SK-N-SH treated with all-trans-retinoic acid at 6 μM for 48 hours (cell line): ENCODE measurements at regions not wholly inside any gene's neighbourhood (a gene's known extent, or its start where the extent isn't known, plus 50 kb on each side); places are given as distances from the start of the nearest gene placed in this dataset.
"Not testable (repeated sequence)": the region's sequence is repeated elsewhere in the genome, so short reads cannot be mapped to it uniquely, and the experiment has no call there.

Experiments used
- ATAC-seq: fragments of 200-7000 bp; cut with Tn5 transposase; 3 replicates; pipeline ENCODE4 v1.9.1; 2020; ENCODE audit warnings: mild to moderate bottlenecking, moderate library complexity
- ARNTL ChIP-seq: fragments of 450-650 bp; formaldehyde crosslinking; IDR thresholded peaks from 2 replicates; pipeline ENCODE4 v1.5.0; 2020; ENCODE audit warnings: low read depth, mild to moderate bottlenecking, moderate library complexity, borderline replicate concordance
- CREB5 ChIP-seq: fragments of 250-450 bp; sonication (Bioruptor Pico); IDR thresholded peaks from 2 replicates; pipeline ENCODE4 v1.5.1; 2020; ENCODE audit warnings: low read depth, mild to moderate bottlenecking, moderate library complexity
- CSDC2 ChIP-seq: fragments of 250-450 bp; sonication (Bioruptor Pico); IDR thresholded peaks from 2 replicates; pipeline ENCODE4 v1.5.0; 2020; ENCODE audit warnings: mild to moderate bottlenecking, moderate library complexity
- CSRNP3 ChIP-seq: fragments of 250-450 bp; sonication (Bioruptor Pico); IDR thresholded peaks from 2 replicates; pipeline ENCODE4 v1.5.1; 2021; ENCODE audit warnings: mild to moderate bottlenecking, moderate library complexity
- ESRRG ChIP-seq: fragments of 250-450 bp; sonication (Bioruptor Pico); IDR thresholded peaks from 2 replicates; pipeline ENCODE4 v1.6.1; 2021; ENCODE audit warnings: mild to moderate bottlenecking
- GLIS3 ChIP-seq: fragments of 250-450 bp; sonication (Bioruptor Pico); IDR thresholded peaks from 2 replicates; pipeline ENCODE4 v1.5.0; 2020; ENCODE audit warnings: mild to moderate bottlenecking, moderate library complexity
- ISL1 ChIP-seq: fragments of 250-450 bp; sonication (Bioruptor Pico); IDR thresholded peaks from 2 replicates; pipeline ENCODE4 v2.1.2; 2022; ENCODE audit warnings: mild to moderate bottlenecking, moderate library complexity
- OSR1 ChIP-seq: fragments of 250-450 bp; sonication (Bioruptor Pico); IDR thresholded peaks from 2 replicates; pipeline ENCODE4 v1.8.0; 2022; ENCODE audit warnings: moderate library complexity, mild to moderate bottlenecking, inconsistent platforms
- PATZ1 ChIP-seq: fragments of 250-450 bp; sonication (Bioruptor Pico); IDR thresholded peaks from 2 replicates; pipeline ENCODE4 v1.8.0; 2020; ENCODE audit warnings: mild to moderate bottlenecking, moderate library complexity, borderline replicate concordance
- POU6F1 ChIP-seq: fragments of 250-450 bp; sonication (Bioruptor Pico); IDR thresholded peaks from 2 replicates; pipeline ENCODE4 v1.8.0; 2021; ENCODE audit warnings: low read depth, mild to moderate bottlenecking, moderate library complexity, borderline replicate concordance
- RARB ChIP-seq: fragments of 250-450 bp; sonication (Bioruptor Pico); IDR thresholded peaks from 2 replicates; pipeline ENCODE4 v1.8.0; 2021; ENCODE audit warnings: mild to moderate bottlenecking, moderate library complexity
- SNAI2 ChIP-seq: fragments of 250-450 bp; sonication (Bioruptor Pico); IDR thresholded peaks from 2 replicates; pipeline ENCODE4 v1.5.0; 2020; ENCODE audit warnings: mild to moderate bottlenecking, moderate library complexity
- TCF4 ChIP-seq: fragments of 250-450 bp; sonication (Bioruptor Pico); IDR thresholded peaks from 2 replicates; pipeline ENCODE4 v1.8.0; 2021; ENCODE audit warnings: mild to moderate bottlenecking, moderate library complexity, borderline replicate concordance
- TOX ChIP-seq: fragments of 250-450 bp; sonication (Bioruptor Pico); IDR thresholded peaks from 2 replicates; pipeline ENCODE4 v1.8.0; 2021; ENCODE audit warnings: mild to moderate bottlenecking, moderate library complexity, borderline replicate concordance
- TSHZ2 ChIP-seq: fragments of 250-450 bp; sonication (Bioruptor Pico); IDR thresholded peaks from 2 replicates; pipeline ENCODE4 v1.5.0; 2020; ENCODE audit warnings: mild to moderate bottlenecking, moderate library complexity
- ZC3H10 ChIP-seq: fragments of 250-450 bp; sonication (Bioruptor Pico); IDR thresholded peaks from 2 replicates; pipeline ENCODE4 v1.5.1; 2021; ENCODE audit warnings: mild to moderate bottlenecking, moderate library complexity
- ZFP3 ChIP-seq: fragments of 250-450 bp; sonication (Bioruptor Pico); IDR thresholded peaks from 2 replicates; pipeline ENCODE4 v1.5.0; 2020; ENCODE audit warnings: mild to moderate bottlenecking, moderate library complexity
- ZFP30 ChIP-seq: fragments of 450-650 bp; formaldehyde crosslinking; IDR thresholded peaks from 2 replicates; pipeline ENCODE4 v1.5.0; 2022; ENCODE audit warnings: mild to moderate bottlenecking, moderate library complexity
- ZNF565 ChIP-seq: fragments of 450-650 bp; formaldehyde crosslinking; conservative IDR thresholded peaks from 2 replicates; pipeline ENCODE4 v1.5.0; 2020; ENCODE audit warnings: low read depth, mild to moderate bottlenecking, moderate library complexity
- ZNF70 ChIP-seq: fragments of 450-650 bp; formaldehyde crosslinking; IDR thresholded peaks from 2 replicates; pipeline ENCODE4 v1.5.0; 2020; ENCODE audit warnings: mild to moderate bottlenecking, moderate library complexity
- ZNF8 ChIP-seq: fragments of 450-650 bp; formaldehyde crosslinking; IDR thresholded peaks from 2 replicates; pipeline ENCODE4 v1.5.0; 2020; ENCODE audit warnings: mild to moderate bottlenecking, moderate library complexity

- ATAC-seq, result no peak
- no peak for TF ChIP-seq POU6F1 (CRISPR knock-in tag)
- TF ChIP-seq OSR1 (CRISPR knock-in tag), result no peak
- no peak for TF ChIP-seq CREB5 (CRISPR knock-in tag)
- no peak for TF ChIP-seq ISL1 (CRISPR knock-in tag)
- TF ChIP-seq PATZ1 (CRISPR knock-in tag), result no peak
- no peak for TF ChIP-seq SNAI2 (CRISPR knock-in tag)
- no peak for TF ChIP-seq ZFP30 (CRISPR knock-in tag)
- no peak for TF ChIP-seq TOX (CRISPR knock-in tag)
- TF ChIP-seq ZC3H10, result no peak
- no peak for TF ChIP-seq CSDC2 (CRISPR knock-in tag)
- no peak for TF ChIP-seq TCF4 (CRISPR knock-in tag)
- TF ChIP-seq ZNF565 (CRISPR knock-in tag), result no peak
- no peak for TF ChIP-seq CSRNP3 (CRISPR knock-in tag)
- TF ChIP-seq ARNTL (CRISPR knock-in tag), result no peak
- no peak for TF ChIP-seq RARB (CRISPR knock-in tag)
- TF ChIP-seq ZNF8 (CRISPR knock-in tag), result no peak
- TF ChIP-seq TSHZ2 (CRISPR knock-in tag), result no peak
- TF ChIP-seq GLIS3, result no peak
These were observed 637.1 kb downstream of the UQCRFS1 start for GRCh38 chr19:28575816-28576215.

- not testable (repeated sequence) for ATAC-seq
These were observed 637.6 kb downstream of the UQCRFS1 start for GRCh38 chr19:28575312-28575711.

- TF ChIP-seq CSRNP3 (CRISPR knock-in tag) (no peak), OSR1 (CRISPR knock-in tag) (no peak), ZFP30 (CRISPR knock-in tag) (no peak), ZNF70 (no peak), ESRRG (no peak), CREB5 (CRISPR knock-in tag) (no peak), POU6F1 (CRISPR knock-in tag) (no peak), RARB (CRISPR knock-in tag) (no peak), CSDC2 (CRISPR knock-in tag) (no peak), ZFP3 (CRISPR knock-in tag) (no peak)
- no peak for ATAC-seq
These were observed 638.7 kb downstream of the UQCRFS1 start for GRCh38 chr19:28574212-28574611.
